H9 (cell line): ENCODE measurements at regions not wholly inside any gene's neighbourhood (a gene's known extent, or its start where the extent isn't known, plus 50 kb on each side); places are given as distances from the start of the nearest gene placed in this dataset.

Source experiments
- DNase-seq: peaks from one replicate; pipeline ENCODE4 v3.0.0-alpha.2; 2017
- H2AFZ ChIP-seq: one replicate; pipeline ENCODE4 v1.6.1; 2013; ENCODE audit warnings: mild to moderate bottlenecking, low read length, control low read depth, moderate library complexity
- H2AK5ac ChIP-seq: 2 replicates; pipeline ENCODE4 v1.6.1; 2013; ENCODE audit warnings: low read length, control low read depth, mixed read lengths; ENCODE audit not compliant: insufficient read length
- H2BK120ac ChIP-seq: one replicate; pipeline ENCODE4 v1.6.1; 2013; ENCODE audit warnings: low read depth, mild to moderate bottlenecking, low read length, control low read depth, inconsistent platforms; ENCODE audit not compliant: poor library complexity, severe bottlenecking
- H2BK12ac ChIP-seq: 2 replicates; pipeline ENCODE4 v1.6.1; 2013; ENCODE audit warnings: low read length, control low read depth, mixed read lengths, low read depth; ENCODE audit not compliant: insufficient read length
- H2BK15ac ChIP-seq: 2 replicates; pipeline ENCODE4 v1.6.1; 2013; ENCODE audit warnings: low read depth, low read length, control low read depth
- H2BK20ac ChIP-seq: one replicate; pipeline ENCODE4 v1.6.1; 2013; ENCODE audit warnings: low read depth, mild to moderate bottlenecking, low read length, control low read depth, inconsistent platforms; ENCODE audit not compliant: poor library complexity, severe bottlenecking
- H2BK5ac ChIP-seq: 2 replicates; pipeline ENCODE4 v1.6.1; 2013; ENCODE audit warnings: low read length, control low read depth, mixed read lengths; ENCODE audit not compliant: insufficient read length
- H3K14ac ChIP-seq: 2 replicates; pipeline ENCODE4 v1.6.1; 2013; ENCODE audit warnings: low read length, control low read depth; ENCODE audit not compliant: insufficient read depth
- H3K18ac ChIP-seq: 2 replicates; pipeline ENCODE4 v1.6.1; 2013; ENCODE audit warnings: low read depth, mild to moderate bottlenecking, mixed read lengths, low read length, control low read depth; ENCODE audit not compliant: insufficient read length
- H3K23ac ChIP-seq: 2 replicates; pipeline ENCODE4 v1.6.1; 2013; ENCODE audit warnings: low read length, control low read depth, mixed read lengths, low read depth; ENCODE audit not compliant: insufficient read length
- H3K23me2 ChIP-seq: 2 replicates; pipeline ENCODE4 v1.6.1; 2013; ENCODE audit warnings: low read depth, mild to moderate bottlenecking, mixed read lengths, low read length, control low read depth; ENCODE audit not compliant: insufficient read length, poor library complexity, severe bottlenecking
- H3K27ac ChIP-seq: 2 replicates; pipeline ENCODE4 v1.5.1; 2013; ENCODE audit warnings: low read length, control low read depth, mixed read lengths, low read depth; ENCODE audit not compliant: insufficient read length
- H3K27me3 ChIP-seq: 2 replicates; pipeline ENCODE4 v1.6.1; 2013; ENCODE audit warnings: low read length, control low read depth, inconsistent platforms; ENCODE audit not compliant: insufficient read depth
- H3K4ac ChIP-seq: 2 replicates; pipeline ENCODE4 v1.6.1; 2013; ENCODE audit warnings: low read depth, mild to moderate bottlenecking, control low read depth, inconsistent platforms, low read length, moderate library complexity
- H3K4me1 ChIP-seq: 2 replicates; pipeline ENCODE4 v1.6.1; 2013; ENCODE audit warnings: low read length, control low read depth, inconsistent platforms; ENCODE audit not compliant: insufficient read depth
- H3K4me2 ChIP-seq: 2 replicates; pipeline ENCODE4 v1.6.1; 2013; ENCODE audit warnings: low read length, control low read depth, mixed read lengths; ENCODE audit not compliant: insufficient read length, insufficient read depth
- H3K56ac ChIP-seq: 2 replicates; pipeline ENCODE4 v1.6.1; 2013; ENCODE audit warnings: low read depth, mild to moderate bottlenecking, mixed read lengths, low read length, control low read depth; ENCODE audit not compliant: insufficient read length
- H3K79me1 ChIP-seq: 2 replicates; pipeline ENCODE4 v1.6.1; 2013; ENCODE audit warnings: low read depth, mild to moderate bottlenecking, moderate library complexity, low read length, control low read depth, inconsistent platforms; ENCODE audit not compliant: insufficient read depth, poor library complexity, severe bottlenecking
- H3K79me2 ChIP-seq: 2 replicates; pipeline ENCODE4 v1.6.1; 2013; ENCODE audit warnings: low read length, control low read depth, inconsistent platforms; ENCODE audit not compliant: insufficient read depth
- H3K9ac ChIP-seq: 2 replicates; pipeline ENCODE4 v1.6.1; 2013; ENCODE audit warnings: low read length, control low read depth, mixed read lengths; ENCODE audit not compliant: insufficient read length; ENCODE audit errors: extremely low read depth
- H3K9me3 ChIP-seq: one replicate; pipeline ENCODE4 v1.6.1; 2013; ENCODE audit warnings: low read depth, low read length, inconsistent platforms; ENCODE audit not compliant: control insufficient read depth
- H3T11ph ChIP-seq: one replicate; pipeline ENCODE4 v1.6.1; 2013; ENCODE audit warnings: mild to moderate bottlenecking, low read length, control low read depth, inconsistent platforms
- H4K20me1 ChIP-seq: one replicate; pipeline ENCODE4 v1.6.1; 2013; ENCODE audit not compliant: control insufficient read depth, insufficient read length, insufficient read depth
- H4K5ac ChIP-seq: 2 replicates; pipeline ENCODE4 v1.6.1; 2013; ENCODE audit warnings: low read depth, mild to moderate bottlenecking, mixed read lengths, low read length, control low read depth; ENCODE audit not compliant: insufficient read length
- H4K8ac ChIP-seq: replicated peaks from 2 replicates; pipeline ENCODE4 v1.6.1; 2013; ENCODE audit warnings: low read length, control low read depth, mixed read lengths, low read depth; ENCODE audit not compliant: insufficient read length
- H4K91ac ChIP-seq: 2 replicates; pipeline ENCODE4 v1.6.1; 2013; ENCODE audit warnings: low read depth, mild to moderate bottlenecking, moderate library complexity, mixed read lengths, low read length, control low read depth; ENCODE audit not compliant: insufficient read length
- H3K27ac Mint-ChIP-seq, 3 experiments: 2 replicates in 2 of 3; 3 replicates in 1 of 3; pipeline ENCODE4 v1.8.0; 2020 to 2021; ENCODE audit warnings: mixed read lengths in 3 of 3, mild to moderate bottlenecking in 1 of 3, moderate library complexity in 1 of 3
- H3K27me3 Mint-ChIP-seq: 2 replicates; pipeline ENCODE4 v1.8.0; 2021; ENCODE audit warnings: low read depth, mild to moderate bottlenecking, moderate library complexity, mixed read lengths
- H3K36me3 Mint-ChIP-seq, 3 experiments: 2 replicates in 2 of 3; 3 replicates in 1 of 3; pipeline ENCODE4 v1.8.0; 2020 to 2021; ENCODE audit warnings: low read depth in 3 of 3, mixed read lengths in 3 of 3; ENCODE audit not compliant: insufficient read depth in 1 of 3
- H3K4me1 Mint-ChIP-seq, 2 experiments: 2 replicates each; pipeline ENCODE4 v1.8.0; 2020; ENCODE audit warnings: mixed read lengths in 2 of 2
- H3K4me3 Mint-ChIP-seq, 2 experiments: 2 replicates in 1 of 2; 3 replicates in 1 of 2; pipeline ENCODE4 v1.8.0; 2020 to 2021; ENCODE audit warnings: mild to moderate bottlenecking in 2 of 2, mixed read lengths in 2 of 2, moderate library complexity in 1 of 2
- H3K9me3 Mint-ChIP-seq, 2 experiments: 2 replicates in 1 of 2; 3 replicates in 1 of 2; pipeline ENCODE4 v1.8.0; 2020; ENCODE audit warnings: mild to moderate bottlenecking in 2 of 2, mixed read lengths in 2 of 2, moderate library complexity in 1 of 2
- CTCF ChIP-seq: fragments of 200-600 bp; sonication (generic); conservative IDR thresholded peaks from 3 replicates; pipeline ENCODE4 v1.8.0; 2021; ENCODE audit warnings: antibody characterized with exemption, mild to moderate bottlenecking
- WGBS: extraction: QIAGEN DNeasy Blood & Tissue Kit; methylation state at CpG from one replicate; pipeline ENCODE4 v1.1.7; 2013; ENCODE audit warnings: missing lambda C conversion rate, low lambda C conversion rate, mixed read lengths; ENCODE audit not compliant: insufficient read length; ENCODE audit errors: extremely low coverage; 5-methylcytosine and 5-hydroxymethylcytosine counted together

- no peak overlapping the region for H4K5ac ChIP-seq
- no peaks in the 10 kb centered on the region for H3K79me2 ChIP-seq
- H2AK5ac ChIP-seq = no peak overlapping the region
- no peak overlapping the region for H3K27ac ChIP-seq
- H3K4ac ChIP-seq = no peak overlapping the region
- no peak overlapping the region for H3K9ac ChIP-seq
- H3K14ac ChIP-seq = no peak overlapping the region
- no peak overlapping the region for H2AFZ ChIP-seq
- no peak overlapping the region for H2BK20ac ChIP-seq
- Mint-ChIP-seq H3K36me3 (no peaks in the 10 kb centered on the region), H3K27me3 (peaks cover 1% of the 10 kb centered on the region; the same call in 1 of the 2 replicates), H3K9me3 (no peaks in the 10 kb centered on the region; a peak in 1 of 5 replicates), H3K4me3 (no peak overlapping the region), H3K27ac (no peak overlapping the region; a peak in 1 of 7 replicates), H3K4me1 (peaks cover 10 to 11% of the 10 kb centered on the region in 2 experiments)
- no peak overlapping the region for H4K91ac ChIP-seq
- no peaks in the 10 kb centered on the region for H3K27me3 ChIP-seq
- H4K20me1 ChIP-seq = no peaks in the 10 kb centered on the region
- no peaks in the 10 kb centered on the region for H3K9me3 ChIP-seq
- H2BK12ac ChIP-seq = no peak overlapping the region
- no peaks in the 10 kb centered on the region for H3K79me1 ChIP-seq
- H3K18ac ChIP-seq = no peak overlapping the region
- no peak overlapping the region for H4K8ac ChIP-seq
- WGBS = no CpG with 5 or more reads among the region's 3 CpGs
- H2BK120ac ChIP-seq = no peak overlapping the region
- no peak overlapping the region for H2BK5ac ChIP-seq
- DNase-seq = no peak
- no peak overlapping the region for H3T11ph ChIP-seq
- H3K4me2 ChIP-seq = no peak overlapping the region
- no peak overlapping the region for H3K56ac ChIP-seq
- no peak overlapping the region for H2BK15ac ChIP-seq
- no peaks in the 10 kb centered on the region; the same call in 1 of the 2 replicates for H3K4me1 ChIP-seq
- H3K23ac ChIP-seq = no peak overlapping the region
- H3K23me2 ChIP-seq = no peaks in the 10 kb centered on the region
- no peak for TF ChIP-seq CTCF
Observed at GRCh38 chr7:23928418-23928775, 218.4 kb downstream of the STK31 start.
